ENCODE measurements at regions not wholly inside any gene's neighbourhood (a gene's known extent, or its start where the extent isn't known, plus 50 kb on each side); places are given as distances from the start of the nearest gene placed in this dataset.

DNA sequence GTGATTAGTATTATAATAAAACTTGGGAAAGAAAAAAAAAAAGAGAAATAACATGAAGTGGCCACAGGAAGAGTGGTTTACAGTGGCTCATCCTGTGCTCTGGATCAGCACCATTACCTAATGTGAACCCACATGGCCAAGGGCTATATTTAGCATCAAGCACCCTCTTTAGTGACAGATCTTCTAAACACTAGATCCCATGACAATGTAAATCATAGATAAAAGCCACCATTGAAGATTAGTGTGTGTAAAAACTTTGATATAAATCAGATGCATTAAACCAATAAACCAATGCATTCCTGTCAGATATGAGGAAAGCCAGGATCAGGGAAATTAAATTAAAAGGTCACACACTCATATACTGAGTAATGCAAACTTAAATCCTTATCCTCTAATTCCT is 400.6 kb upstream of the MAGEB18 start:
- H4K91ac ChIP-seq (ENCODE audit: insufficient read depth, low read depth, low read length), result no peak overlapping the region
- no peaks in the 10 kb centered on the region for H4K20me1 ChIP-seq (ENCODE audit: insufficient read depth, low read length)
- TF ChIP-seq MXI1 (IDR thresholded peaks at IDR 0.05; ENCODE audit: borderline replicate concordance, low read depth, low read length) (no peak), SMC3 (IDR thresholded peaks at IDR 0.05; ENCODE audit: low read depth, low read length) (no peak), MAFK (IDR thresholded peaks at IDR 0.05; ENCODE audit: low read depth, low read length) (no peak), CEBPB (IDR thresholded peaks at IDR 0.05; ENCODE audit: low read depth, low read length) (no peak), RAD21 (IDR thresholded peaks at IDR 0.05; ENCODE audit: low read length) (no peak), BHLHE40 (IDR thresholded peaks at IDR 0.05; ENCODE audit: low read depth, low read length) (no peak), ELK1 (IDR thresholded peaks at IDR 0.05; ENCODE audit: borderline replicate concordance, low read depth, low read length) (no peak), RFX5 (IDR thresholded peaks at IDR 0.05; ENCODE audit: low read depth, low read length) (no peak), FOS (IDR thresholded peaks at IDR 0.05; ENCODE audit: low read depth, low read length) (no peak), MAZ (IDR thresholded peaks at IDR 0.05; ENCODE audit: borderline replicate concordance, low read depth, low read length) (no peak)
- TF ChIP-seq, protein P1, sequence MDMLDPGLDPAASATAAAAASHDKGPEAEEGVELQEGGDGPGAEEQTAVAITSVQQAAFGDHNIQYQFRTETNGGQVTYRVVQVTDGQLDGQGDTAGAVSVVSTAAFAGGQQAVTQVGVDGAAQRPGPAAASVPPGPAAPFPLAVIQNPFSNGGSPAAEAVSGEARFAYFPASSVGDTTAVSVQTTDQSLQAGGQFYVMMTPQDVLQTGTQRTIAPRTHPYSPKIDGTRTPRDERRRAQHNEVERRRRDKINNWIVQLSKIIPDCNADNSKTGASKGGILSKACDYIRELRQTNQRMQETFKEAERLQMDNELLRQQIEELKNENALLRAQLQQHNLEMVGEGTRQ (IDR thresholded peaks at IDR 0.05; ENCODE audit: low read depth, low read length), result no peak
- no TSS peak for BruUV-seq (replicated peaks)
- H3K79me1 ChIP-seq (ENCODE audit: low read depth in 1 of 2, low read length in 2 of 2), result no peaks in the 10 kb centered on the region
- no peaks in the 10 kb centered on the region for H3K4me1 ChIP-seq (ENCODE audit: control insufficient read depth, insufficient read depth, low read length)
- no peak overlapping the region for H3K9ac ChIP-seq (ENCODE audit: low read depth, low read length)
- H3K4me3 ChIP-seq (ENCODE audit: insufficient read depth, low read depth, low read length), result no peak overlapping the region
- no peak overlapping the region for H2AK5ac ChIP-seq (ENCODE audit: low read depth, low read length)
- no peak overlapping the region for H3K4ac ChIP-seq (ENCODE audit: low read depth, low read length)
- H2AFZ ChIP-seq (replicated peaks; ENCODE audit: low read length, poor library complexity), result no peak overlapping the region
- H3K56ac ChIP-seq (ENCODE audit: extremely low read depth, insufficient read depth, low read length), result no peak overlapping the region
- POLR2A ChIA-PET (ENCODE audit: unreplicated experiment), result no interaction called here
- no peaks in the 10 kb centered on the region for H3K36me3 ChIP-seq (ENCODE audit: control insufficient read depth, insufficient read depth, low read length)
- H3K18ac ChIP-seq (ENCODE audit: low read depth, low read length), result no peak overlapping the region
- ATAC-seq (ENCODE audit: low read depth), result no peak; the same call in 1 of the 2 replicates
- intact Hi-C loops (cut with micrococcal nuclease), result no loop called here
- in situ Hi-C loops (cut with MboI; ENCODE audit: low sequenced_read_pairs), result no loop called here
- no peaks in the 10 kb centered on the region for H3K9me1 ChIP-seq (ENCODE audit: insufficient read depth, low read length)
- no peak overlapping the region for H2BK5ac ChIP-seq (ENCODE audit: low read depth, low read length, poor library complexity, severe bottlenecking)
- H2BK20ac ChIP-seq (ENCODE audit: low read depth, low read length), result no peak overlapping the region
- no peak overlapping the region for H2BK120ac ChIP-seq (ENCODE audit: low read depth, low read length)
- H2BK15ac ChIP-seq (ENCODE audit: low read depth, low read length), result no peak overlapping the region
- H3K4me2 ChIP-seq (ENCODE audit: low read depth, low read length), result no peak overlapping the region
- H3K27ac ChIP-seq (ENCODE audit: insufficient read depth, low read length), result no peak overlapping the region
- no peak overlapping the region for H2AK9ac ChIP-seq (replicated peaks; ENCODE audit: low read depth, low read length, poor library complexity)
- no peaks in the 10 kb centered on the region for H3K9me3 ChIP-seq (ENCODE audit: control insufficient read depth, insufficient read depth, low read length)
- DNase-seq, result peak; percentile 47
- H4K8ac ChIP-seq (ENCODE audit: low read depth in 2 of 2, low read length in 2 of 2), result no peak overlapping the region
- CTCF ChIA-PET, result no interaction called here
- no peak overlapping the region for H3K23ac ChIP-seq (ENCODE audit: low read depth, low read length)
- H3K27me3 ChIP-seq (ENCODE audit: control insufficient read depth, insufficient read depth, low read length), result no peaks in the 10 kb centered on the region
- no peak overlapping the region for H4K5ac ChIP-seq (ENCODE audit: low read depth, low read length)
- dilution Hi-C loops (cut with HindIII; ENCODE audit: low sequenced_read_pairs, unreplicated experiment), result no loop called here
- H3K14ac ChIP-seq (replicated peaks; ENCODE audit: low read depth, low read length), result no peak overlapping the region

Data from IMR-90 (cell line).